ENCODE measurements at regions not wholly inside any gene's neighbourhood (a gene's known extent, or its start where the extent isn't known, plus 50 kb on each side); places are given as distances from the start of the nearest gene placed in this dataset.

DNA sequence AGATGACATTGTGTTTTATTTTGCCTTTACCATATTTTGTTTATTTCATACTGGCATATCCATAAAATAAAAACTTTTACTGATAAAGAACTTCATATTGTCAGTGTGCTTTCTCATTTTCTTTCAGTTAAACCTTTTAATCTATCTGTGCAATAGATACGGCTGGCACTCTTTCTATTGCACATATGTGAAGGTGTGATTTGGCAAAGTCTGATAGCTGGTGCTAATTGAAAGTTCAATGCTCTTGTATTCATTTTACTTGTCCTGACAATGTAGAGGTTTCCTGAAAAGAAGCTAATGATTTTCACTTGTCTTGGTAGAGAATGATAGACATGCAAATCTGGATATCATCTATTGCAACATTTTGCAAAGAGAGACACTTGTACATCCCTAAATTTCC lies 467.0 kb downstream of the NSUN3 start:
- Histone ChIP-seq H3K18ac (ENCODE audit: extremely low read depth, low read length) (no peak overlapping the region), H3K9ac (replicated peaks in 1 of 4; ENCODE audit: extremely low read depth in 1 of 4, low read depth in 3 of 4, low read length in 3 of 4) (no peak overlapping the region), H4K91ac (replicated peaks; ENCODE audit: insufficient read length, low read length) (no peak overlapping the region), H3K27me3 (replicated peaks in 1 of 4; ENCODE audit: control insufficient read depth in 3 of 4, extremely low read depth in 1 of 4, insufficient read depth in 3 of 4, low read length in 3 of 4) (no peaks in the 10 kb centered on the region), H3K23ac (ENCODE audit: insufficient read length) (no peak overlapping the region), H4K5ac (ENCODE audit: insufficient read length, low read depth, low read length) (no peak overlapping the region), H2AK5ac (ENCODE audit: low read depth, low read length) (no peak overlapping the region), H2BK20ac (ENCODE audit: low read length) (no peak overlapping the region), H3K4ac (replicated peaks; ENCODE audit: insufficient read length, low read depth, low read length) (no peak overlapping the region), H3K56ac (replicated peaks; ENCODE audit: insufficient read length, low read depth, low read length) (no peak overlapping the region), H3K9me3 (ENCODE audit: insufficient read depth in 2 of 2, low read depth in 1 of 2, low read length in 1 of 2) (no peaks in the 10 kb centered on the region), H4K8ac (ENCODE audit: extremely low read depth, insufficient read depth, low read length) (no peak overlapping the region), H2BK120ac (replicated peaks; ENCODE audit: low read depth, low read length) (no peak overlapping the region), H3K4me3 (ENCODE audit: extremely low read depth in 1 of 4, insufficient read depth in 2 of 4, low read depth in 3 of 4, low read length in 4 of 4) (no peak overlapping the region), H2BK5ac (ENCODE audit: low read depth, low read length) (no peak overlapping the region), H3K4me1 (replicated peaks in 1 of 4; ENCODE audit: control insufficient read depth in 3 of 4, insufficient read depth in 4 of 4, low read length in 3 of 4) (no peaks in the 10 kb centered on the region), H3K27ac (ENCODE audit: low read depth, low read length) (no peak overlapping the region), H3K23me2 (ENCODE audit: low read depth, low read length) (no peaks in the 10 kb centered on the region; the same call in 1 of the 2 replicates), H2AFZ (ENCODE audit: low read length) (no peak overlapping the region), H3K36me3 (ENCODE audit: control insufficient read depth in 2 of 4, insufficient read depth in 4 of 4, low read length in 3 of 4) (no peaks in the 10 kb centered on the region), H4K20me1 (replicated peaks in 1 of 2; ENCODE audit: control insufficient read depth in 1 of 2, insufficient read depth in 2 of 2, low read length in 2 of 2) (no peaks in the 10 kb centered on the region), H2BK12ac (ENCODE audit: low read depth, low read length) (no peak overlapping the region), H3K14ac (ENCODE audit: insufficient read length) (no peak overlapping the region), H3K4me2 (ENCODE audit: insufficient read depth in 1 of 2, low read depth in 2 of 2, low read length in 2 of 2) (no peak overlapping the region), H3K79me1 (ENCODE audit: low read depth, low read length) (no peaks in the 10 kb centered on the region), H3K79me2 (ENCODE audit: control insufficient read depth in 1 of 2, insufficient read depth in 2 of 2, low read length in 2 of 2) (no peaks in the 10 kb centered on the region), H2BK15ac (ENCODE audit: low read length) (no peak overlapping the region)
- ChIA-PET CTCF (ENCODE audit: partially characterized antibody) (interaction anchor here (0.6 kb wide), 1 partner anchor 45 kb away, joined by 3 read pairs; no protein-coding TSS in a partner anchor), POLR2A (ENCODE audit: partially characterized antibody) (no interaction called here)
- 97% methylated on average over 1 of the region's 1 CpG; no CpG with 5 or more reads in 1 of the 2 experiments for WGBS, 2 experiments (ENCODE audit: extremely low coverage in 1 of 2, insufficient coverage in 1 of 2, insufficient read length in 1 of 2, insufficient replicate concordance in 2 of 2, low coverage in 1 of 2, low lambda C conversion rate in 2 of 2, missing lambda C conversion rate in 1 of 2)
- no peak for FAIRE-seq
- no peak for DNase-seq (ENCODE audit: low read depth in 1 of 2, low spot score in 2 of 2)
- TF ChIP-seq RNF2 (IDR thresholded peaks at IDR 0.05; ENCODE audit: borderline replicate concordance, low read depth, low read length, missing control alignments, poor library complexity, severe bottlenecking) (no peak), EP300 (IDR thresholded peaks at IDR 0.05; ENCODE audit: borderline replicate concordance in 1 of 2, low read depth in 2 of 2, low read length in 2 of 2) (no peak), CREB1 (IDR thresholded peaks at IDR 0.05) (no peak), TBP (IDR thresholded peaks at IDR 0.05; ENCODE audit: low read depth, low read length) (no peak)
- TF ChIP-seq, protein P1, sequence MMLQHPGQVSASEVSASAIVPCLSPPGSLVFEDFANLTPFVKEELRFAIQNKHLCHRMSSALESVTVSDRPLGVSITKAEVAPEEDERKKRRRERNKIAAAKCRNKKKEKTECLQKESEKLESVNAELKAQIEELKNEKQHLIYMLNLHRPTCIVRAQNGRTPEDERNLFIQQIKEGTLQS (IDR thresholded peaks at IDR 0.05; ENCODE audit: insufficient read depth, low read depth, low read length) = no peak

All from H1 (cell line).